ENCODE measurements at regions not wholly inside any gene's neighbourhood (a gene's known extent, or its start where the extent isn't known, plus 50 kb on each side); places are given as distances from the start of the nearest gene placed in this dataset.
"Not testable (repeated sequence)": the region's sequence is repeated elsewhere in the genome, so short reads cannot be mapped to it uniquely, and the experiment has no call there.

- DNase-seq (ENCODE audit: low read depth), result no peak
Observed at GRCh38 chr3:139239550-139239949, 104.3 kb upstream of the MRPS22 start.

- DNase-seq (ENCODE audit: low read depth), result no peak
Observed at GRCh38 chr3:139241783-139242182, 102.0 kb upstream of the MRPS22 start.

GRCh38 chr3:139243710-139244109 is 100.1 kb upstream of the MRPS22 start:
- DNase-seq (ENCODE audit: low read depth), result no peak

GRCh38 chr3:139248593-139249255 is 95.1 kb upstream of the MRPS22 start:
- no peak for DNase-seq (ENCODE audit: low read depth)

GRCh38 chr3:139251529-139251928 is 92.3 kb upstream of the MRPS22 start:
- no peak for DNase-seq (ENCODE audit: low read depth)

GRCh38 chr3:139252719-139253118 is 91.1 kb upstream of the MRPS22 start:
- DNase-seq (ENCODE audit: low read depth), result no peak

GRCh38 chr3:139258276-139258675 is 85.5 kb upstream of the MRPS22 start:
- DNase-seq (ENCODE audit: low read depth), result no peak

GRCh38 chr3:139259398-139259797 is 84.4 kb upstream of the MRPS22 start:
- no peak for DNase-seq (ENCODE audit: low read depth)

GRCh38 chr3:139260041-139260486 is 83.8 kb upstream of the MRPS22 start:
- DNase-seq (ENCODE audit: low read depth), result no peak

- no peak for DNase-seq (ENCODE audit: low read depth)
Observed at GRCh38 chr3:139260793-139261736, 82.8 kb upstream of the MRPS22 start.

- no peak for DNase-seq (ENCODE audit: low read depth)
Observed at GRCh38 chr3:139261754-139262586, 81.8 kb upstream of the MRPS22 start.

GRCh38 chr3:139263798-139264197 is 80.0 kb upstream of the MRPS22 start:
- no peak for DNase-seq (ENCODE audit: low read depth)

- DNase-seq (ENCODE audit: low read depth), result no peak
Observed at GRCh38 chr3:139264375-139264774, 79.4 kb upstream of the MRPS22 start.

- DNase-seq (ENCODE audit: low read depth), result no peak
Observed at GRCh38 chr3:139265131-139266016, 78.4 kb upstream of the MRPS22 start.

GRCh38 chr3:139267300-139268246 is 76.2 kb upstream of the MRPS22 start:
- DNase-seq (ENCODE audit: low read depth), result no peak

GRCh38 chr3:139269984-139270383 is 73.8 kb upstream of the MRPS22 start:
- DNase-seq (ENCODE audit: low read depth), result no peak

GRCh38 chr3:139270652-139271051 is 73.2 kb upstream of the MRPS22 start:
- DNase-seq (ENCODE audit: low read depth), result not testable (repeated sequence)

GRCh38 chr3:139280027-139280671 is 63.7 kb upstream of the MRPS22 start:
- DNase-seq (ENCODE audit: low read depth), result no peak

- DNase-seq (ENCODE audit: low read depth), result peak; percentile 89
Observed at GRCh38 chr3:139281096-139281495, 62.7 kb upstream of the MRPS22 start.
